ENCODE measurements at regions not wholly inside any gene's neighbourhood (a gene's known extent, or its start where the extent isn't known, plus 50 kb on each side); places are given as distances from the start of the nearest gene placed in this dataset.

DNA sequence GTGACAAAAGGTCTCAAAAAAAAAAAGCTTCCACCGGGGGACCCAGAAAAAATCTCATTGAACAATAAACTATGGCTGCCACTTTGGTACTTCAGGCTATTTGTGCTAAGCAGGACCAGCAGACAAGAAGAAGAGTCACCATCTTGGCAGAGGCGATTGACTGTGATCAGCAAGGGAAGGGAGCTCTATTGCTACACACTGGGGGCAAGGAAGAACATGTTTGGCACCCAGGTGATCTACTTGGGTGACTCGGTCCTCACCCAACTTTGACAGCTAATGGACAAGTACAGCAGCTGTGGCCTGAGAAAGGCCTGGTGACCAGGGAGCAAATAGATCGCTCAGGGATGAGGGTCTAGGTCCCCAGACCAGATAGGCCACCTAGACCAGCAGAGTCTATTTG, 53.4 kb upstream of the SRP9 start:
- no peak for TF ChIP-seq POLR2A (IDR thresholded peaks at IDR 0.05)
- TF ChIP-seq, protein P1, sequence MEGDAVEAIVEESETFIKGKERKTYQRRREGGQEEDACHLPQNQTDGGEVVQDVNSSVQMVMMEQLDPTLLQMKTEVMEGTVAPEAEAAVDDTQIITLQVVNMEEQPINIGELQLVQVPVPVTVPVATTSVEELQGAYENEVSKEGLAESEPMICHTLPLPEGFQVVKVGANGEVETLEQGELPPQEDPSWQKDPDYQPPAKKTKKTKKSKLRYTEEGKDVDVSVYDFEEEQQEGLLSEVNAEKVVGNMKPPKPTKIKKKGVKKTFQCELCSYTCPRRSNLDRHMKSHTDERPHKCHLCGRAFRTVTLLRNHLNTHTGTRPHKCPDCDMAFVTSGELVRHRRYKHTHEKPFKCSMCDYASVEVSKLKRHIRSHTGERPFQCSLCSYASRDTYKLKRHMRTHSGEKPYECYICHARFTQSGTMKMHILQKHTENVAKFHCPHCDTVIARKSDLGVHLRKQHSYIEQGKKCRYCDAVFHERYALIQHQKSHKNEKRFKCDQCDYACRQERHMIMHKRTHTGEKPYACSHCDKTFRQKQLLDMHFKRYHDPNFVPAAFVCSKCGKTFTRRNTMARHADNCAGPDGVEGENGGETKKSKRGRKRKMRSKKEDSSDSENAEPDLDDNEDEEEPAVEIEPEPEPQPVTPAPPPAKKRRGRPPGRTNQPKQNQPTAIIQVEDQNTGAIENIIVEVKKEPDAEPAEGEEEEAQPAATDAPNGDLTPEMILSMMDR (IDR thresholded peaks at IDR 0.05), result no peak
